H1 (cell line): ENCODE measurements at regions not wholly inside any gene's neighbourhood (a gene's known extent, or its start where the extent isn't known, plus 50 kb on each side); places are given as distances from the start of the nearest gene placed in this dataset.

Source experiments
- CTCF ChIA-PET: fragments of 300-600 bp; sonication (Branson Sonifier 250); formaldehyde crosslinking; loops from one replicate; lab custom pipeline; 2021; ENCODE audit not compliant: partially characterized antibody; lab: Charles Lee
- POLR2A ChIA-PET: fragments of 300-600 bp; sonication (Branson Sonifier 250); formaldehyde crosslinking; loops from one replicate; lab custom pipeline; 2021; ENCODE audit warnings: inconsistent platforms; ENCODE audit not compliant: partially characterized antibody; lab: Charles Lee
- DNase-seq, 2 experiments: peaks; one replicate each; pipeline versions ENCODE4 v3.0.0 to v3.0.0-alpha.2; 2010 to 2022; ENCODE audit warnings: low spot score in 2 of 2, low read depth in 1 of 2, mixed read lengths in 1 of 2
- FAIRE-seq: peaks from 2 replicates; lab custom pipeline; 2011; peaks lifted over from hg19 to GRCh38; lab: Jason Lieb, UNC
- H2AFZ ChIP-seq: 2 replicates; pipeline ENCODE4 v1.8.1; 2012; ENCODE audit warnings: low read length, inconsistent platforms
- H2AK5ac ChIP-seq: 2 replicates; pipeline ENCODE4 v1.6.1; 2013; ENCODE audit warnings: low read depth, low read length
- H2BK120ac ChIP-seq: replicated peaks from 2 replicates; pipeline ENCODE3; 2013; ENCODE audit warnings: low read depth, low read length, inconsistent platforms
- H2BK12ac ChIP-seq: 2 replicates; pipeline ENCODE4 v1.6.1; 2013; ENCODE audit warnings: low read depth, low read length
- H2BK15ac ChIP-seq: 2 replicates; pipeline ENCODE4 v1.6.1; 2013; ENCODE audit warnings: low read length
- H2BK20ac ChIP-seq: 2 replicates; pipeline ENCODE4 v1.6.1; 2013; ENCODE audit warnings: low read length
- H2BK5ac ChIP-seq: 2 replicates; pipeline ENCODE4 v1.6.1; 2013; ENCODE audit warnings: low read depth, low read length
- H3K14ac ChIP-seq: 2 replicates; pipeline ENCODE4 v1.6.1; 2013; ENCODE audit warnings: inconsistent platforms; ENCODE audit not compliant: insufficient read length
- H3K18ac ChIP-seq: 2 replicates; pipeline ENCODE4 v1.6.1; 2013; ENCODE audit warnings: low read length; ENCODE audit errors: extremely low read depth
- H3K23ac ChIP-seq: 2 replicates; pipeline ENCODE4 v1.6.1; 2013; ENCODE audit warnings: inconsistent platforms; ENCODE audit not compliant: insufficient read length
- H3K23me2 ChIP-seq: 2 replicates; pipeline ENCODE4 v1.6.1; 2013; ENCODE audit warnings: low read depth, low read length
- H3K27ac ChIP-seq: 2 replicates; pipeline ENCODE4 v1.6.1; 2011; ENCODE audit warnings: low read depth, low read length, inconsistent platforms
- H3K27me3 ChIP-seq, 4 experiments: replicated peaks in 1 of 4; 1 replicate in 1 of 4; 2 replicates in 3 of 4; pipeline versions ENCODE4 v1.6.1 to v1.8.1; 2011 to 2013; ENCODE audit warnings: low read length in 3 of 4, mild to moderate bottlenecking in 3 of 4, inconsistent platforms in 2 of 4, mixed read lengths in 2 of 4, moderate library complexity in 1 of 4; ENCODE audit not compliant: control insufficient read depth in 3 of 4, insufficient read depth in 3 of 4; ENCODE audit errors: extremely low read depth in 1 of 4
- H3K36me3 ChIP-seq, 4 experiments: 2 replicates each; pipeline versions ENCODE4 v1.6.1 to v1.8.1; 2011 to 2013; ENCODE audit warnings: mild to moderate bottlenecking in 4 of 4, low read length in 3 of 4, moderate library complexity in 2 of 4, control low read depth in 1 of 4, inconsistent platforms in 1 of 4; ENCODE audit not compliant: insufficient read depth in 4 of 4, control insufficient read depth in 2 of 4
- H3K4ac ChIP-seq: replicated peaks from 2 replicates; pipeline ENCODE3; 2013; ENCODE audit warnings: low read length, low read depth, mixed read lengths, inconsistent platforms; ENCODE audit not compliant: insufficient read length
- H3K4me1 ChIP-seq, 4 experiments: replicated peaks in 1 of 4; 1 replicate in 1 of 4; 2 replicates in 3 of 4; pipeline versions ENCODE4 v1.6.1 to v1.8.1; 2011 to 2013; ENCODE audit warnings: low read length in 3 of 4, inconsistent platforms in 2 of 4, mixed read lengths in 1 of 4; ENCODE audit not compliant: insufficient read depth in 4 of 4, control insufficient read depth in 3 of 4
- H3K4me2 ChIP-seq, 2 experiments: 2 replicates each; pipeline versions ENCODE4 v1.6.1 to v1.8.1; 2011 to 2013; ENCODE audit warnings: low read depth in 2 of 2, low read length in 2 of 2, control low read depth in 1 of 2, inconsistent platforms in 1 of 2, mild to moderate bottlenecking in 1 of 2; ENCODE audit not compliant: insufficient read depth in 1 of 2
- H3K4me3 ChIP-seq, 4 experiments: fragments of 200-600, 300-600 bp in 1 of 4; sonication (generic), shearing (Covaris generic), sonication (Bioruptor Twin) in 1 of 4; 2 replicates each; pipeline versions ENCODE4 v1.5.1 to v1.8.1; 2011 to 2016; ENCODE audit warnings: low read length in 4 of 4, low read depth in 3 of 4, control low read depth in 2 of 4, inconsistent platforms in 2 of 4, mild to moderate bottlenecking in 2 of 4, mixed read lengths in 1 of 4, moderate library complexity in 1 of 4; ENCODE audit not compliant: insufficient read depth in 2 of 4; ENCODE audit errors: extremely low read depth in 1 of 4
- H3K56ac ChIP-seq: replicated peaks from 2 replicates; pipeline ENCODE3; 2013; ENCODE audit warnings: low read depth, mild to moderate bottlenecking, mixed read lengths, low read length, inconsistent platforms; ENCODE audit not compliant: insufficient read length
- H3K79me1 ChIP-seq: 2 replicates; pipeline ENCODE4 v1.6.1; 2013; ENCODE audit warnings: low read depth, low read length, control low read depth
- H3K79me2 ChIP-seq, 2 experiments: 2 replicates each; pipeline versions ENCODE4 v1.6.1 to v1.8.1; 2012 to 2013; ENCODE audit warnings: low read length in 2 of 2, mild to moderate bottlenecking in 2 of 2, inconsistent platforms in 1 of 2; ENCODE audit not compliant: insufficient read depth in 2 of 2, control insufficient read depth in 1 of 2
- H3K9ac ChIP-seq, 4 experiments: replicated peaks in 1 of 4; 1 replicate in 1 of 4; 2 replicates in 3 of 4; pipeline versions ENCODE4 v1.6.1 to v1.8.1; 2011 to 2013; ENCODE audit warnings: low read depth in 3 of 4, low read length in 3 of 4, control low read depth in 2 of 4, mild to moderate bottlenecking in 2 of 4, moderate library complexity in 2 of 4, inconsistent platforms in 1 of 4; ENCODE audit errors: extremely low read depth in 1 of 4
- H3K9me3 ChIP-seq, 2 experiments: 2 replicates each; pipeline versions ENCODE4 v1.6.1 to v1.8.1; 2012 to 2013; ENCODE audit warnings: mild to moderate bottlenecking in 2 of 2, moderate library complexity in 2 of 2, control low read depth in 1 of 2, inconsistent platforms in 1 of 2, low read depth in 1 of 2, low read length in 1 of 2, mixed read lengths in 1 of 2; ENCODE audit not compliant: insufficient read depth in 2 of 2
- H4K20me1 ChIP-seq, 2 experiments: replicated peaks in 1 of 2; 2 replicates each; pipeline versions ENCODE3 to v1.8.1; 2011 to 2013; ENCODE audit warnings: inconsistent platforms in 2 of 2, low read length in 2 of 2, mild to moderate bottlenecking in 1 of 2; ENCODE audit not compliant: insufficient read depth in 2 of 2, control insufficient read depth in 1 of 2
- H4K5ac ChIP-seq: 2 replicates; pipeline ENCODE4 v1.6.1; 2013; ENCODE audit warnings: low read length, low read depth, mixed read lengths, inconsistent platforms; ENCODE audit not compliant: insufficient read length
- H4K8ac ChIP-seq: 2 replicates; pipeline ENCODE4 v1.8.0; 2013; ENCODE audit warnings: mild to moderate bottlenecking, moderate library complexity, low read length, inconsistent platforms; ENCODE audit not compliant: insufficient read depth; ENCODE audit errors: extremely low read depth
- H4K91ac ChIP-seq: replicated peaks from 2 replicates; pipeline ENCODE3; 2013; ENCODE audit warnings: low read length, mixed read lengths, inconsistent platforms; ENCODE audit not compliant: insufficient read length
- CEBPB ChIP-seq: IDR thresholded peaks from 2 replicates; pipeline ENCODE4 v1.6.1; 2012; ENCODE audit warnings: low read depth, low read length
- CTBP2 ChIP-seq: IDR thresholded peaks from 2 replicates; pipeline ENCODE4 v1.7.0; 2011; ENCODE audit warnings: borderline replicate concordance, mild to moderate bottlenecking, moderate library complexity, mixed read lengths, low read length; ENCODE audit not compliant: insufficient read depth, insufficient read length
- EP300 ChIP-seq, 2 experiments: IDR thresholded peaks; 1 replicate in 1 of 2; 2 replicates in 1 of 2; pipeline ENCODE4 v1.6.1; 2011 to 2012; ENCODE audit warnings: low read depth in 2 of 2, low read length in 2 of 2, mild to moderate bottlenecking in 2 of 2, borderline replicate concordance in 1 of 2, inconsistent platforms in 1 of 2, moderate library complexity in 1 of 2
- SRF ChIP-seq: IDR thresholded peaks from 2 replicates; pipeline ENCODE4 v1.6.1; 2011; ENCODE audit warnings: mild to moderate bottlenecking, low read depth, low read length, moderate library complexity
- WGBS, 2 experiments: shearing (Covaris generic) in 1 of 2; methylation state at CpG; one replicate each; pipeline versions ENCODE4 v1.1.6 to v1.1.7; 2013 to 2015; ENCODE audit warnings: low lambda C conversion rate in 2 of 2, mixed read lengths in 2 of 2, inconsistent platforms in 1 of 2, low coverage in 1 of 2, missing lambda C conversion rate in 1 of 2; ENCODE audit not compliant: insufficient replicate concordance in 2 of 2, insufficient coverage in 1 of 2, insufficient read length in 1 of 2; ENCODE audit errors: extremely low coverage in 1 of 2, missing lambda C conversion rate in 1 of 2; 5-methylcytosine and 5-hydroxymethylcytosine counted together

DNA sequence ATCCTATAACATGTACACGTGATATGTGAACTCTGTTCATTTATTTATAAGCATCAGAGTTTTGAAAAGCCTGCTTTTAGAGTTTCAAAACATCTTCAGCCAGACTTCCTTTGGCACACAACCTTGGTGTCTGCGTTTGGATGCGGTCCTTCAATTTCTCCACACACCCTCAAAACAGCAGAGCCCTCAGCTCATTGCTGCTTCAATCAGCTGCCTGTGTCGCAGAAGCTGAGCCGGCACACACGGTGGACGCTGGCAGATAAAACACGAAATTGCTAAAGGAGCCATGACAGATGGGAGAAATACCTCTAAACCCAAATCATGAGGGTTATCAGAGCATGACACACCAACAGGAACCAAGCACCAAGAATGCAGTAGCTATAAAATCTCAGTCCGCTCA lies 396.4 kb upstream of the AKR1E2 start:
- H3K9ac ChIP-seq: no peak overlapping the region
- CTCF ChIA-PET: no interaction called here
- no peak overlapping the region for H3K56ac ChIP-seq
- no peak overlapping the region for H2BK5ac ChIP-seq
- no peak overlapping the region for H2BK12ac ChIP-seq
- no peaks in the 10 kb centered on the region for H3K4me1 ChIP-seq
- H2BK120ac ChIP-seq: no peak overlapping the region
- H4K8ac ChIP-seq: no peak overlapping the region
- POLR2A ChIA-PET: no interaction called here
- H3K4me2 ChIP-seq: no peak overlapping the region
- H4K20me1 ChIP-seq: no peaks in the 10 kb centered on the region
- no peaks in the 10 kb centered on the region for H3K9me3 ChIP-seq
- H3K4me3 ChIP-seq: no peak overlapping the region
- 97% methylated on average over 9 of the region's 9 CpGs; no CpG with 5 or more reads in 1 of the 2 experiments for WGBS, 2 experiments
- no peak for FAIRE-seq
- no peak overlapping the region for H4K91ac ChIP-seq
- H4K5ac ChIP-seq: no peak overlapping the region
- H3K27me3 ChIP-seq: no peaks in the 10 kb centered on the region
- H2BK15ac ChIP-seq: no peak overlapping the region
- no peak overlapping the region for H3K4ac ChIP-seq
- no peak overlapping the region for H3K27ac ChIP-seq
- no peaks in the 10 kb centered on the region for H3K36me3 ChIP-seq
- no peak for DNase-seq
- no peak overlapping the region for H3K18ac ChIP-seq
- no peak overlapping the region for H3K14ac ChIP-seq
- no peaks in the 10 kb centered on the region for H3K23me2 ChIP-seq
- H2AK5ac ChIP-seq: no peak overlapping the region
- no peak overlapping the region for H2AFZ ChIP-seq
- H2BK20ac ChIP-seq: no peak overlapping the region
- no peaks in the 10 kb centered on the region for H3K79me1 ChIP-seq
- no peaks in the 10 kb centered on the region for H3K79me2 ChIP-seq
- no peak overlapping the region for H3K23ac ChIP-seq
- TF ChIP-seq CEBPB (no peak), CTBP2 (no peak), EP300 (IDR thresholded peaks at IDR 0.05; ENCODE audit: borderline replicate concordance in 1 of 2, low read depth in 2 of 2, low read length in 2 of 2) (no peak), SRF (no peak)
